Neuron (in vitro differentiated cells): ENCODE measurements at regions not wholly inside any gene's neighbourhood (a gene's known extent, or its start where the extent isn't known, plus 50 kb on each side); places are given as distances from the start of the nearest gene placed in this dataset.

ENCODE experiments used
- H2AFZ ChIP-seq: one replicate; pipeline ENCODE4 v1.6.1; 2013; ENCODE audit warnings: low read depth, mild to moderate bottlenecking, inconsistent platforms, low read length, moderate library complexity
- H3K27me3 ChIP-seq: one replicate; pipeline ENCODE4 v1.6.1; 2013; ENCODE audit warnings: low read length; ENCODE audit not compliant: insufficient read depth
- H3K36me3 ChIP-seq: one replicate; pipeline ENCODE4 v1.6.1; 2013; ENCODE audit warnings: low read length; ENCODE audit not compliant: insufficient read depth
- H3K4me1 ChIP-seq: one replicate; pipeline ENCODE4 v1.6.1; 2013; ENCODE audit warnings: low read length; ENCODE audit not compliant: insufficient read depth
- H3K4me3 ChIP-seq: 2 replicates; pipeline ENCODE4 v1.5.1; 2013; ENCODE audit warnings: mild to moderate bottlenecking, low read length, moderate library complexity
- H3K9me3 ChIP-seq: one replicate; pipeline ENCODE4 v1.6.1; 2013; ENCODE audit warnings: low read length

DNA sequence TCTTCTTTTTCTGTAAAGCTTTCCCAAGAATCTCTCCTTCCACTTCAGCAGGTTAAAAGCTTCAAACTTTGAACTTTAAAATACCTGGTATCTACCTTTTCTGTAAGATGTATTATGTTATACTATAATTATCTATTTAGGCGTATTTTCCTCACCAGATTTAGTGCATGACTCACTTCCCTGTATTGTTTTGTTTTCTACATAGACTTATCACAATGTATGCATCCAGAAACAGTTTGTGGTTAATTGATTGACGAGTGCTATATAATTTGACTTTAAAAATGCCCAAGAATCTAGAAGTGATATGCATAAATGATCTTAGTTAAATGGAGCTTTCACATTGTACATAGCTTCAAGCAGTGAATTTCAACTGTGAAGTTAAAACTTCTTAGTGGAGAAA, 473.9 kb upstream of the CDH2 start:
- no peak overlapping the region for H2AFZ ChIP-seq
- H3K27me3 ChIP-seq: no peaks in the 10 kb centered on the region
- no peak overlapping the region for H3K4me3 ChIP-seq
- H3K4me1 ChIP-seq: no peaks in the 10 kb centered on the region
- H3K9me3 ChIP-seq: no peaks in the 10 kb centered on the region
- no peaks in the 10 kb centered on the region for H3K36me3 ChIP-seq

DNA sequence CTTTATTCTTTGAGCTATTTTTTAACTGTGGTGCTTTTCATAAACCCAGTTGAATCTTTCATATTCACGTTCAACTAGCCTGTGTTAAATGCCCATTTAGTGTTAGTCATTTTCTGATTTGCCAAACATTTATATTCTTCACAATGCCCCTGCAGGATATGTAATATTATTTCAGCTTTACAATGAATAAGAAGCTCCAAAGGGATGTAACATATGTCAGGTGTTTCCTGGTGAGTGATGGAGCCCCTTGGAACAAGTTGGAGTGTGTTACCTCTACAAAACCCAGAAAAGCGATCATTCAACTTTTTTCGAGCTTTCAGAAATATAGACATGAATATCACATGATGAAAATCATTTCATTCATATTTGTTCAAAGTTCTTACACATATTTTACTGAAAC, 471.0 kb upstream of the CDH2 start:
- H3K9me3 ChIP-seq: no peaks in the 10 kb centered on the region
- no peaks in the 10 kb centered on the region for H3K36me3 ChIP-seq
- H2AFZ ChIP-seq: no peak overlapping the region
- H3K4me3 ChIP-seq: no peak overlapping the region
- H3K4me1 ChIP-seq: no peaks in the 10 kb centered on the region
- no peaks in the 10 kb centered on the region for H3K27me3 ChIP-seq

DNA sequence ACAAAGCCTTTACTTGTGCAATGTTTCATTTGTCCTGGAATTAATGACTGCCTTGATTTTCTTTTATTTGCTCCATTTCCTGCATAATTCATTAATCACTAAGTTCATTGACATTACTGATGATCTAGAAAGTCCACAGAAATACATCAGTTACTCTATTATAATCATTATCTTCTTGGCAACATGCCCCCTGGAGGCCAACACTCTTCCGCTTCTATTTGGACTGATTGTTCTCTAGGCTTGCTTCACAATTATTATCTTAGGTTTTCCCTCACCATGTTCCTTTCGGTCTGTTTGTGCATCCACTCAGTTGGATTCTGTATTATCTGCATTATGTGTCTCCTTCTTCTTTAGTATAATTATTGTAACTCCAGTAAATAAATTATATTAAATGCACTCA, 461.0 kb upstream of the CDH2 start:
- Histone ChIP-seq H2AFZ (no peak overlapping the region), H3K4me1 (no peaks in the 10 kb centered on the region), H3K27me3 (no peaks in the 10 kb centered on the region), H3K36me3 (no peaks in the 10 kb centered on the region), H3K4me3 (no peak overlapping the region), H3K9me3 (no peaks in the 10 kb centered on the region)

DNA sequence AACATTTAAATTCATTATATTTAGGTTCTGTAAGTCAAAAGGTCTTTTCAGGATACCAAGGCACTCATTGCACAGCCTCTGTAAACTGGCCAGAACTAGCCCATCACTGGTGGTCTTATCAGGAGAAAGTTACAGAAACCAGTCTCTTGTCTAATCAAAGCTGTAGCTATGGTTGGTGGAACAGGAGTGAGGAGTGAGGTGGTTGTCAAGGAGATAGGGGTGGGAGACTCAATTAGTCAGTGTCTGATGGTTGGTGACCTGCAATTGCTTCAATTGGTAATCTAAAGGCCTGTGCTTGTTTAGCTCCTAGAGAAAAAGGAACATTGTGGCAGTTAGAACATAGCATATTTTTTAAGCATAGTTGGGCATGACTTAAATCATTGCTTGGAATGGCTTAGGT, 458.6 kb upstream of the CDH2 start:
- Histone ChIP-seq H3K36me3 (no peaks in the 10 kb centered on the region), H3K4me3 (no peak overlapping the region), H3K27me3 (no peaks in the 10 kb centered on the region), H3K9me3 (no peaks in the 10 kb centered on the region), H2AFZ (no peak overlapping the region), H3K4me1 (no peaks in the 10 kb centered on the region)

DNA sequence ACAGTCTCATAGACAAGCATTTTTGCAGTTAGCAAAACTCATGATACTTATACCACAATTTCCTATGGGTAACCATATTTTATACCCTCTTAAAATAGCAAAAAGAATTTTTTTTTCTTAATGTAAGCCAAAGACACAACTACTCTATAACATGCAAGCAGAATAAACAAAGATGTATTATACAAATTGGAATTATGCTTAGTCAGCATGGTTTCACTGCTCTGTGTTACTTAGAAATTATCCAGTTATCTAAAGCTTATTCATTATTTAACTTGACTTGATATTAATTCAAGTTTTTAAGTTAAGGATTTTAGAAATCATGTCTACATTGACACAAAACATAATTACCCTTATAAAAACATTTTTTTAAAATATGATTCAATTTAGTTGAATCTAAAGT, 449.8 kb upstream of the CDH2 start:
- H3K4me3 ChIP-seq: no peak overlapping the region
- no peaks in the 10 kb centered on the region for H3K36me3 ChIP-seq
- H3K9me3 ChIP-seq: no peaks in the 10 kb centered on the region
- no peaks in the 10 kb centered on the region for H3K27me3 ChIP-seq
- no peak overlapping the region for H2AFZ ChIP-seq
- H3K4me1 ChIP-seq: no peaks in the 10 kb centered on the region

DNA sequence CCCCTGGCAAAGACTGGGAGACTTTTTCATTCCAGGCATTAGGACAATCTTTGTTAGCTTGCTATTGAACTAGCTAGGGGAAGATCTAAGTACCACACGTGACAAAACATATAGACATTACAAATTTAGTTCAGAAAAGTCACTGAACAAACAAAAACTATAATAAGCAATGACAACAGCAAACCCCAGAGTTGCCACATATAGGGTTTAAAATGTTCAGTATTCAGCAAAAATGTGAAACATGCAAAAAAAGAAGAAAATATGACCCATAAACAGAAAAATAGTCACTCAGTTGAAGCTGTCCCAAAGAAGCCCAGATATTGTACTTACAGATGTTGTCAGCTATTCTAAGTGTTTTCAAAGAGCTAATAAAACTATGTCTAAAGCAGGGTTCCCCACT, 431.1 kb upstream of the CDH2 start:
- no peaks in the 10 kb centered on the region for H3K27me3 ChIP-seq
- H3K9me3 ChIP-seq: no peaks in the 10 kb centered on the region
- H3K4me3 ChIP-seq: no peak overlapping the region
- no peaks in the 10 kb centered on the region for H3K4me1 ChIP-seq
- H2AFZ ChIP-seq: no peak overlapping the region
- no peaks in the 10 kb centered on the region for H3K36me3 ChIP-seq

DNA sequence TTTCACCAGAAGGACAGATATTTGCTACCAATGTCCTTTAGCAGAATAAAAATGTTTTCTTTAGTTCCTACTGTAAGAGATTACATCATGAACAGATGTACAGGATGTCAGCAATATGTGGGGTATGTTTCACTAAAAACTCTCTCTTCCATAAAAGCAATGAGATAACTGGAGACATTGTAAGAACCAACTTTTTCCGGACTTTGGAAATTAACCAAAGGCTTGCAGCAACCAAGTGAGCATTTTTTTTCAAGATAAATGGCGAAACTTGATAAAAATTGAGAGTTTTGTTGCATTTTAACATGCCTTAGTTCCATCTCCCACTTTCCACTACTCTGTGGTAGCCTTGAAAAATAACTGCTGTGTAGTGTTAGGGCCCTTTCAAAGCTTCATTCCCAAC, 429.8 kb upstream of the CDH2 start:
- no peak overlapping the region for H3K4me3 ChIP-seq

DNA sequence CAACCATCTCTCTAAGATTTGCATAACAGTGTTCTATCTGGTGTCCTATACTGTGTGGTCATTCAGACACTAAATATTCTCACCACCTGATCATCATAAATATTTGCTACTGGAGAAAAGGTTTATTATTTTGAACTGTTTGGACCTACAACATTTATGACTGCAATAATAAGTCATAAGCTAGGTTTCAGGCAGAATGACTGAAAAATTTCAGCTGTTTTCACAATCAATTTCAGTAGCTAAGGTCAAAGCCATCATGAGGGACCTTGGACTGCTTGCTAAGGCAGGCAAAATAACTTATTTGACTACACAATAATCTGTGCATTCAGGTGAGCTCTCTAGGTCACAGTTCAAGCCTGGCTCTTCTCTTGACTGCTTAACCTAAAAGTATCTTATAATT, 425.5 kb upstream of the CDH2 start:
- Histone ChIP-seq H3K27me3 (no peaks in the 10 kb centered on the region), H3K4me1 (no peaks in the 10 kb centered on the region), H3K9me3 (peaks cover 3% of the 10 kb centered on the region), H2AFZ (no peak overlapping the region), H3K4me3 (no peak overlapping the region), H3K36me3 (no peaks in the 10 kb centered on the region)

More for the DNA sequence above, 429.8 kb upstream of the CDH2 start:
- H3K9me3 ChIP-seq: no peaks in the 10 kb centered on the region
- no peaks in the 10 kb centered on the region for H3K27me3 ChIP-seq
- no peak overlapping the region for H2AFZ ChIP-seq
- no peaks in the 10 kb centered on the region for H3K4me1 ChIP-seq
- H3K36me3 ChIP-seq: no peaks in the 10 kb centered on the region

DNA sequence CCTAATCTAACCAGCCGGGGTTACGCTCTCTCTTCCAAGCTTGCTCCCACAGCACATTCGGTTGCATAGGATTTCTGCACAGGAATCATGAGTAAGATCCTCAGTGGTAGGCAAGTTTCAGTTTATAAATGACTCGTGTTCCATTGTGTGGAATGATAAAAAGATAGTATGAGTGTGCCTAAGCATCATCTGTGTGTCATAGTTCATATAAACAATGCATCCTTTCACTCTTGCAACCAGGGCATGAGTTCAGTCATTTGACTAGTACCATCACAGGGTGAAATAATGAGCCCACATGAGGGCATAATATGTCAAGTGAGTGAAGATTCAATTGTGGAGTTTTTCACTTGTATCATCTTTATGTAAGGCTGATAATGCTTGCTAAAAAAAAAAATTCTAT, 417.1 kb upstream of the CDH2 start:
- peaks cover 4% of the 10 kb centered on the region for H3K4me1 ChIP-seq
- H2AFZ ChIP-seq: peak overlapping the region; percentile 31
- no peaks in the 10 kb centered on the region for H3K36me3 ChIP-seq
- H3K4me3 ChIP-seq: no peak overlapping the region
- H3K9me3 ChIP-seq: peaks cover 1% of the 10 kb centered on the region
- no peaks in the 10 kb centered on the region for H3K27me3 ChIP-seq

DNA sequence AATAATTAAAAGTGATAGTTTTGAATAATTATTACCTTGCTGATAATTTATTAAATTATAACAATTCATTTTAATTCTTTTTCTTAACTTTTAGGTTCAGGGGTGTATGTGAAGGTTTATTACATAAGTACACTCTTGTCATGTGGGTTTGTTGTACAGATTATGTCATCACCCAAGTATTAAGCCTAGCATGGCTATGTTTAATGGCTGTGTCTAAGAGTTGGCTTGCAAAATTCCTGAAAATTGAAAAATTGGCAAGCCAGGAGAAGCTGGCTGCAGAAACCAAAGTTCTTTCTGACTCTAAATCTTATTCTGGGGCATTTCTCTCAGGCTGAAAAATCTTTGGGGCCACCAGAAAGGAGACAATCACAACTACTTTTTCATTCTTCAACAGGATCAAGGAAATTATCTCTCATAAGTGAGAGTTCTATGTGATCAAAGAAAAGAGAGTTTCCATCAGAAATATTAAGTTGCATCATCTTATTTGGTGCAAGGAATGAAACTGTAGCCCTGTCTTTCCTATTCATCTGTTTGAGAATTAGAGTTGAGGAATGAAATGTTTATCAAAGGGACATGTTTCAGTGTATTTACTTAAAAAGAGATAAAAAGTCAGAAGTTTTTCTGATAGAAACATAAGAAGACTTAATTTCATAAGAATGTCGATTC, 412.1 kb upstream of the CDH2 start:
- Histone ChIP-seq H2AFZ (no peak overlapping the region), H3K9me3 (no peaks in the 10 kb centered on the region), H3K27me3 (no peaks in the 10 kb centered on the region), H3K36me3 (no peaks in the 10 kb centered on the region), H3K4me3 (no peak overlapping the region), H3K4me1 (peaks cover 4% of the 10 kb centered on the region)

DNA sequence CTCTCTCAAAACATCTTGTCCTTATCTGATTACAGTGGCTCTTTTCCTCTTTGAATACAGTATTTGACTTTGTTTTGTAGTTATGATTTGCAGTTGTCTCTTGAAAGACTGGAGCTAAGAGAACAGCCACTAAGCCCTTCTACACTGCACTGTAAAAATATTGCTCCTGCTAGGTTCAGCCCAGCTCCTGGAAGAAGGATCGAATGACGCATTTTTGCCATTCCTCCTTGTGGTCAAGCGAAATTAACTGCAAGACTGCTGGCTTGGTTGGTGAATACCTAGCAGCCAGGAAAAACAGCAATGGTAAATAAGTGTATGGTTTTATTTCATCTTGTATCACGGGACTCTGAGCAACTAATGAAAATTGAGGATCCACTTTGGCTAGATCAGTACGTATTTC, 407.8 kb upstream of the CDH2 start:
- H3K4me1 ChIP-seq: peaks cover 14% of the 10 kb centered on the region
- no peaks in the 10 kb centered on the region for H3K9me3 ChIP-seq
- no peak overlapping the region for H3K4me3 ChIP-seq
- H2AFZ ChIP-seq: no peak overlapping the region
- no peaks in the 10 kb centered on the region for H3K27me3 ChIP-seq
- no peaks in the 10 kb centered on the region for H3K36me3 ChIP-seq

DNA sequence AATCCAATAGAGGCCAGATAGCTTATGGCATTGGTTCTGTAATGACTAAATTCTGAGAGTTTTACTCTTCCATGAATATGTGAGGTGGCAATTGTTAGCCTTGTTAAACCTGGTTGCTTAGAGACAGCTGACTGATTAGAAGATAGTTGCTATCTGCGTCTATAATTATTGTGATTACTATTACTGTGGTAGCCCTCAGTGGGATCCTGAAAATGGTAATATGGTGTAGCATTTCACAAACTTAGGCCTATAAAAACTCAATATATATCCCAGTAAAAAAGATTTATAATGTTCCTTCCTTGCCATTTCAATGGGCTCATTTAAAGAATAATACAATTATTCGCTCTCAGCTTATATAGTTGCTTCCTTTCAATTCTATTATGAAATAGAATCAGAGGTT, 405.8 kb upstream of the CDH2 start:
- no peak overlapping the region for H3K4me3 ChIP-seq
- H3K9me3 ChIP-seq: no peaks in the 10 kb centered on the region
- no peak overlapping the region for H2AFZ ChIP-seq
- H3K27me3 ChIP-seq: no peaks in the 10 kb centered on the region
- no peaks in the 10 kb centered on the region for H3K36me3 ChIP-seq
- peaks cover 14% of the 10 kb centered on the region for H3K4me1 ChIP-seq

DNA sequence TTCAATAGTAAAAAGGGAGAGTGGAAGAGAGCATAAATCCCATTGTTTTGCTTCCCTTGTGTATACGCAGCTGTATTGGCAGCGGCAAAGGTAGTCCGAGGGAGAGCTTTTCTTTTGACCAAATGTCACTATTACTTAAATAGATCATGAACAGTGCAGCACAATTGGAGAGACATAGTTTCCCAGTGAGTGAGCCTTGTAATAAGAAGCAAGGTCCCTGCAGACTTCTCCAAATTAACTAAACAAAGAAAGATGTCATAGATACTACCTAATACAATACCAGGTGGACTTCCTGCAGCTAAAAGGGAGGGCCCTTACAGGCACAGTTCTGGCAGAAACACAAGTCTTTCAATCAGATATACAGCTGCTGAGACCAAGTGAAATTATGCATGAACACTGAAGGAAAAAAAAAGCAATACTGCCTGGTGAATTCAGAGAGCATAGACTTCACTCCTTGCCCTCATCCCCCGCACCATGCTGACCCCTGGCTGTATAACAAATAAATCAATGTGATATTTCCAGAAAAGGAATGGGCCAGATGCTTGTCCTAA, 404.7 kb upstream of the CDH2 start:
- Histone ChIP-seq H3K36me3 (no peaks in the 10 kb centered on the region), H3K4me3 (no peak overlapping the region), H3K27me3 (no peaks in the 10 kb centered on the region), H2AFZ (peak overlapping the region; percentile 28), H3K9me3 (no peaks in the 10 kb centered on the region), H3K4me1 (peaks cover 14% of the 10 kb centered on the region)

DNA sequence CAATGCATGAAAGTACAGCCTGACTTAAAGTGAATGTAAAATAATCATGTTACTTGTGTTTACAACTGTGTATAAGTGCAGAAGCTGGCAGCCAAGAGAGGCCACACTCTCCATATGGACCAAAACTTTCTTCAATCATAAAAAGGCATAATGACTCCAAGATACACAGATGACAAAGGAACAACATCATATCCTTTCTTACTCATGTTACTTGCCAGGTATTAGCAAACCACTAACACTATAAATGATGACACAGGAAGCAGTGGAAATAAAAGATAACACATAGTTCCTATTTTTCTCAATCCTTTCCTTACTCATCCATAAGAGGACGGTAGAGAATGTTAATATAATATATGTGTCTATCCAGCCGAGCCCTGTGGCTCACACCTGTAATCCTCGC, 400.0 kb upstream of the CDH2 start:
- Histone ChIP-seq H3K4me3 (no peak overlapping the region), H3K4me1 (peaks cover 10% of the 10 kb centered on the region), H3K9me3 (no peaks in the 10 kb centered on the region), H2AFZ (no peak overlapping the region), H3K36me3 (no peaks in the 10 kb centered on the region), H3K27me3 (no peaks in the 10 kb centered on the region)
